ELR (cell line): ENCODE measurements at regions not wholly inside any gene's neighbourhood (a gene's known extent, or its start where the extent isn't known, plus 50 kb on each side); places are given as distances from the start of the nearest gene placed in this dataset.
A peak's percentile ranks its signal among the peaks of the same experiment; 100 is the strongest.

Experiments
- DNase-seq: peaks from one replicate; pipeline ENCODE4 v3.0.0-alpha.2; 2015; ENCODE audit warnings: low read depth

- DNase-seq: no peak
Observed at GRCh38 chr12:114898159-114898558, 214.2 kb upstream of the TBX3 start.

GRCh38 chr12:114895827-114896226, 211.9 kb upstream of the TBX3 start:
- DNase-seq: peak; percentile 26

- DNase-seq: no peak
Observed at GRCh38 chr12:114895081-114895480, 211.1 kb upstream of the TBX3 start.

DNA sequence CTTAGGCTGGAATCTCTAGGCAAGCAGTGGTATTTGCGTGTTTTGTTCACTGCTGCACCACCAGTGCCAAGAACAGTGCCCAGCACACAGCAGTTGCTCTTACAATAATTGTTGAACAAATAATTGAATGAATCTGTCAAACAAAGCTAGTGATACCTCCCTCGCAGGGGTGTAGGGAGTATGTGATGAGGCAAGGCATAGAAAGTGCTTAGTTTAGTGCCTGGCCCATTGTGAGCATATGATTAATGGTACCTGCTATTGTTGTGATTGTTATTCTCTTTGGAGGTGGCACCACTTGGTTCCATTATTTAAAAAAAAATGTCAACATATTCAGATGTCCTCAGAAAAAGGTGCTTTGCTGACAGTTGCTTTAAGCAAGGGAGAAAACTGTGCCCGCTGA, 210.1 kb upstream of the TBX3 start:
- no peak for DNase-seq

DNA sequence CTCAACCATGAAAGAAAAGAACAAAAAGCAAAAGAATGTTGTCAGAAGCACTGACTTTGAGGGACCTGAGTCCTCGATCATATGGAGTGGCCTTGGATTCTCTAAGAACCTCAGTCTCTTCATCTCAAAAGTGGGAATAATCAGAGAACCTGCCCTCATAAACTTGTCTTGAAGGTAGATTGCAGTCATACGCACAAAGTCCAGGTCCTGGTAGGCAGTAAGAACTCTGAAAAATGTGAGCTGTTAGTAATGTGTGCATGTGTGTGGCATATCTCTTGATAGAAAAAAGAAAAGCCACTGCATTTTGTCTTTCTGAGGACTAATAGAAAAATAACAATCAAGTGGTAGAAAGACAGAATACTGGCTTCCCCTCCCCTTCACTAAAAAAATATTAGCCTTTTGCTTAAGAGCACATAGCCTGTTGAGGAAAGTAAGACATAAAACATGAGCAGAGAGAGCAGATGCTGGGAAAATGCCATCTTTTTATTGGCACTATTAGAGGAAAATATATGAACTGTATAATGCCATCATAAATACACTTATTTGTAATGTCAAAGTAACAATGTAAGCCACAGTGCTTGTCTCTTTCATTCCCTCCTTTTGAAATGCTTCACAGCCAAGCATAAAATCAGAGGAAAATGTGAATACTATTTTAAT, 205.1 kb upstream of the TBX3 start:
- DNase-seq: no peak

- DNase-seq: peak; percentile 46
Observed at GRCh38 chr12:114888448-114888847, 204.5 kb upstream of the TBX3 start.

DNA sequence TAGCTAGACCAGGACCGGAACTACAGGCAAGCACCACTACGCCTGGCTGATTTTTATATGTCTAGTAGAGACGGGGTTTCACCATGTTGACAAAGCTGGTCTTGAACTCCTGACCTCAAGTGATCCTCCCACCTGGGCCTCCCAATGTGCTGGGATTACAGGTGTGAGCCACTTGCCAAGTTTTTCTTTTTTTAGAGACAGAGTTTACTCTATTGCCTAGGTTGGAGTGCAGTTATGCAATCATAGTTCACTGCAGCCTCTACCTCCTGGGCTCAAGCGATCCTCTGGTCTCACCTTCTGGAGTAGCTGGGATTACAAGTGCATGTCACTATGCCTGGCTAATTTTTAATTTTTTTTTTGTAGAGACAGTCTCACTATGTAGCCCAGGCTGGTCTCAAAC, 201.5 kb upstream of the TBX3 start:
- DNase-seq: no peak

- DNase-seq: no peak
Observed at GRCh38 chr12:114884575-114884974, 200.6 kb upstream of the TBX3 start.

DNA sequence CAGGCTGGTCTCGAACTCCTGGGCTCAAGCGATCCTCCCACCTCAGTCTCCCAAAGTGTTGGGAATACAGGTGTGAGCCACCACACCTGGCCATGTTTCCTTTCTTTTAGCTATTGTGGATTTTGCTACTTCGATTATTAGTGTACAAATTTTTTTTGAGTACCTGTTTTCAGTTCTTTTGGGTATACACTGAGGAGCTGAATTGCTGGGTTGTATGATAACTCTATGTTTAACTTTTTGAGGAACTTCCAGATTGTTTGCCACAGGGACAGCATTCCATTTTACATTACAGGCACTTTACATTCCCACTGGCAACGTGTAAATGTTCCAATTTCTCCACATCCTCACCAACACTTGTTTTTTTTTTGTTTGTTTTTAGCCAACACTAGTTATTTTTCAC, 198.1 kb upstream of the TBX3 start:
- no peak for DNase-seq

- no peak for DNase-seq
Observed at GRCh38 chr12:114879354-114879753, 195.4 kb upstream of the TBX3 start.

DNA sequence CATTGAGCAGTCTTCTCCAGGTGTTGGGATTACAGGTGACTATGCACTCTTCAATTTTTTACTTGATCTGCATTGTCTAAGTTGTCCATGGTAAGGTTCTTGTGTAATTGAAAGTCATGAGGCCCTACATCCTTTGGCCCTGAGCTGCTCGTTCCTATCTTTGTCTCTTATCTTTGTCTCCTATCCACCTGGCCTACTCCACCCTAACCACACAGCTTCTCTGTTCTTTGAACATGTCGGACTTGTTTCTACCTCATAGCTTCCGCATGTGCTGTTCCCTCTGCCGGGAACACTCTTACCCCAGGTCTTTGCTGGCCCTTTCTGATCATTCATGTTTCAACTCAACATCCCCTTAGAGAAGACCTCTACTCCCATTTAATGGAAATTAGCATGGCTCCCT, 194.8 kb upstream of the TBX3 start:
- DNase-seq: no peak

GRCh38 chr12:114876968-114877680, 193.1 kb upstream of the TBX3 start:
- DNase-seq: no peak

DNA sequence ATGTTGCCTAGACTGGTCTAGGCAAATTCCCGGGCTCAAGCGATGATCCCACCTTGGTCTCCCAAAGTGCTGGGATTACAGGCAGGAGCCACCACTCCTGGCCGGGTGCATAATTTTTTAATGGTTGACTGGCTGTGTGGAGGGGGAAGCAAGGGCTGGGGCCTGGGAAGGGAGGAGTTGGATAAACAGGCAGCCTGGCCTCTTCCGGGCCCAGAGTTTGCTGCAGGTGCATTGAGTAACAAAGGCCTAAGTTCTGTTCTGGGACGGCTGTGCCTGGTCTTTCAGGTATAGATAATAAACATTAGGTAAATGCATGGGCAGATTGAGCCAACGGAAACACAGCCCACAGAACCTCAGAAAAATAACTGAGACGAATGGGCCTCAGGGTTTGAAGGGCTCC, 191.3 kb upstream of the TBX3 start:
- DNase-seq: no peak

- no peak for DNase-seq
Observed at GRCh38 chr12:114873656-114874055, 189.7 kb upstream of the TBX3 start.

DNA sequence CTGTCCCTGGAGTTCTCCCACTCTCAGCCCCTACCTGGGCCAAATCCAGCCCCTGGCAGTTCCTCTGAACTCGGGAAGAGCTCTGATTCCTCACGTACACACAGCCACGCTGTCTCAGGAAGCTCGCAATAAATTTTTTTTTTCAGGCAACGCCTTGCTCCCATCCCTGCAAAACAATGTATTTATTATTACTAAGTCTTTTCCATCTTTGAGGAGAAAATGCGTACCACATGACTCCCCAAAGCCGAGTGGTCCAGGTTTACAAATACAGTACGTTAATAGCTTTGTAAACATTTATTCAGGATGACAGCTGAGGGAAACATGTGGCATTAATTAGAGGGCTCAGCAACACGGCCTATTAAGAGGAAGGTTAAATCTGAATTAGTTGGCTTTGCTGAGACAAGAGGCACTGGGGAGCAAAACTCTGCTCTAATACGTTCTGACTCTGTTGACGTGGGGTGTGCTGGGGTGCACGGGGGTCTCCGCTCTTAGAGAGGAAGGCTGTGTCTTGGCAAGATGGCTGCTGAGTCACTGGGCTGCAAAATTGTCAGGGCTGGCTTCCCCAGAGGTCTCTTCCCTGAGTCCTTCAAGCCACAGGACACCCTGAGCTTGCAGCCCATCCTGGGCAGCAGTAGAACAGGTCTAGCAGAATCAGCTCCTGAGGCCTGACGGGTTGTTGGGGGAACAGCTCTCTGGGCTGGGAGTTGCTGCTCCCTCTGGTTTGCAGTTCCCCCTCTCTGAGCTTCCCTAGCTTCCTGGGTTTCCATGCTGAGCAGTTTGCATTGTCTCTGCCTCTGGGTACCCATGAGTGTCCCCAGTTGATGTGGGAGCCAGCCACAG, 185.2 kb upstream of the TBX3 start:
- DNase-seq: peak; percentile 18

DNA sequence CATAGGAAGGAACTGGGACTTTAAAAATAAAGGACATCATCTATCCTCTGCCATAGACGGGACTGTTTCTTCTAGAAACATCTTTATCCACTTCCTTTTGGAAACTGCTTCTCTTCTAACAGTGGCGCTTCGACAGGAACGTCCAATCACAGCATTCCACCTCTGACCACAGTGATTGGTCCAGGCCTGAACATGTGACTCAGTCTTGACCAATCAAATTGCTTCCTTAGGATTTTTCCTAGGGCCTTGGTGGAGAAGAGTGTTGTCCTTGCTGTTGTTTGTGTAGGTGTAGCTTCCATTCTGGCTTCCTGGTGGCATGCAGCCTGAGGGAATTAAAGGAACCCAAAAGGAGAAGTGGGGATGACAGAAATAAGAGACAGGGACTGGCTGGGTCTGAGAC, 182.4 kb upstream of the TBX3 start:
- no peak for DNase-seq

DNA sequence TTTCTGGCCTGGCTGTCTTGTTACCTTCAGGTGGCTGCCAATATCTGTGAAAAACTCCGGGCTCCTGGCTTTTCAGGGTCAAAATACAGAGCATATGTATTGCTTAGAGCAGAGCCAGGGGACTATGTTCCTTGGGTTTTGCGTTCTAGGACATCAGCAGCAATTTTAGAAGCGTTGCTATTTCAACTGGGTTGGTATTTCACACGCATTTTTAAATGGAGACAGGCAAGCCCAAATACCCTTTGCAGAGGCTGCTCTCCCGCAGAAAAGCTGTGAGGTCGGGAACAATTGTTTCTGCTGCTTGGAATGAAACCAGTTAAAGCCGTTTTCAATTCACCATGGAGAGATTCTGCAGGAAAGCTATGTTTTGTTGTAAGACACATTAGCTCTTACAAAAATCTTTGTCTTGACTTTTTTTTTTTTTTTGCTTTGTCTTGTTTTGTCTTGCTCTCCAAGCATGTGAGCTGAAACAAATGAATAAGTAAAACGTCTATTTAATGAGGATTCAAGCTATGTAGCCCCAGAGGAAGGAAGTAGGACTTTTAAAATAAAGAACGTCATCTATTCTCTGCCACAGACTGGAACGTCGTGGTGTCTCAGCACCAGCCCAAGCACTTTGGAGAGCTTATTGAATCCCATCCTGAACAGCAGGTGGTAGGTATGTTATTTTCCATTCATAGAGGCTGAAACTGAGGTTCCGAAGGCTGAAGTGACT, 181.0 kb upstream of the TBX3 start:
- DNase-seq: no peak

DNA sequence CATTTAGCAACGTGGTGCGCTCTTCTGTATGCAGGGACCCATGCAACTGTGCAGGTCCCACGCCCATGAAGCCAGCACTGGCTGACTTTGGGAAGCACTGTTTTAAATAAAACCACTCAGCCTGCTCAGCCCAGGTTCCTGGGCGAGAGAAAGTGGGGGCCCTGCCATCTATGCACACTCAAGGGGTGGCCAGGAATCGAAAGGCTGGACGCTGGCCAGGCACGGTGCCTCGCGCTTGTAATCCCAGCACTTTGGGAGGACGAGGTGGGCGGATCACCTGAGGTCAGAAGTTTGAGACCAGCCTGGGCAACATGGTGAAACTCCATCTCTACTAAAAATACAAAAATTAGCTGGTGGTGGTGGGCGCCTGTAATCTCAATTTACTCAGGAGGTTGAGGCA, 179.9 kb upstream of the TBX3 start:
- DNase-seq: no peak

DNA sequence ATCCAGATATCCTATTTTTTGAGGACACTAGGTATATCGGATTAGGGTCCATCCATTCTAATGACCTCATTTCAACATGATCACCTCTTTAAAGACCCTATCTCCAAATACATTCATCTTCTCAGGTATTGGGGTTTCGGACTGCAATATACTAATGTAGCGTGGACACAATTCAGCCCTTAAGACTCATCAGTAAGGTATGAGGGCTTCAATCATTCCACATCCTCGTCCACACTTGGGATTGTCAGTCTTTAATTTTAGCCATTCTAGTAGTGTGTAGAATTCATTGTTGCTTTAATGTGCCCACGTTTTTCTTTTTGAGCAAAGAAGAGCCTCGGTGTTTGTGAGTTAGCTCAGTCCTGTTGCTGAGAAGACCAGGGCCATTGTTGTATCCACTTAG, 177.0 kb upstream of the TBX3 start:
- DNase-seq: no peak

- DNase-seq: no peak
Observed at GRCh38 chr12:114858388-114859146, 174.6 kb upstream of the TBX3 start.

GRCh38 chr12:114855678-114856077, 171.7 kb upstream of the TBX3 start:
- DNase-seq: no peak
